AG04450 (cell line): ENCODE measurements at regions not wholly inside any gene's neighbourhood (a gene's known extent, or its start where the extent isn't known, plus 50 kb on each side); places are given as distances from the start of the nearest gene placed in this dataset.

Experiments used
- CTCF ChIA-PET: fragments of 300-600, 350-600 bp; formaldehyde crosslinking; extraction: SDS; loops from one replicate; lab custom pipeline; 2022; ENCODE audit warnings: antibody characterized with exemption, inconsistent platforms; lab: Charles Lee
- POLR2A ChIA-PET: fragments of 350-600 bp; formaldehyde crosslinking; extraction: SDS; loops from one replicate; lab custom pipeline; 2021; ENCODE audit warnings: antibody characterized with exemption, inconsistent platforms; lab: Yijun Ruan, JAX
- DNase-seq: peaks from one replicate; pipeline ENCODE4 v3.0.0-alpha.2; 2011; ENCODE audit warnings: low read depth, low spot score
- H3K27ac ChIP-seq: one replicate; pipeline ENCODE4 v1.5.1; 2012; ENCODE audit warnings: low read depth, low read length, control low read depth
- H3K27me3 ChIP-seq: one replicate; pipeline ENCODE4 v1.6.0; 2012; ENCODE audit warnings: low read length; ENCODE audit not compliant: control insufficient read depth, insufficient read depth
- H3K4me3 ChIP-seq: 2 replicates; pipeline ENCODE4 v1.5.1; 2011; ENCODE audit warnings: mild to moderate bottlenecking, low read depth, low read length, control low read depth
- H3K9me3 ChIP-seq: 2 replicates; pipeline ENCODE4 v1.5.1; 2012; ENCODE audit warnings: low read length; ENCODE audit not compliant: control insufficient read depth, insufficient read depth
- CTCF ChIP-seq: IDR thresholded peaks from 2 replicates; pipeline ENCODE4 v1.5.1; 2011; ENCODE audit warnings: low read depth, low read length, control low read depth, inconsistent platforms

- no peak overlapping the region for H3K4me3 ChIP-seq
- peaks cover 7% of the 10 kb centered on the region for H3K9me3 ChIP-seq
- no peak overlapping the region for H3K27ac ChIP-seq
- DNase-seq: no peak
- CTCF ChIA-PET: interaction anchor here (1.1 to 1.6 kb wide), 3 partner anchors 120 to 467 kb away, joined by 4 to 7 read pairs (median 5); no protein-coding TSS in a partner anchor
- no peaks in the 10 kb centered on the region for H3K27me3 ChIP-seq
- POLR2A ChIA-PET: no interaction called here
- no peak for TF ChIP-seq CTCF
These were observed 57.3 kb upstream of the TMEM72 start for GRCh38 chr10:44853796-44854195.

- no peak overlapping the region for H3K27ac ChIP-seq
- H3K4me3 ChIP-seq: no peak overlapping the region
- POLR2A ChIA-PET: no interaction called here
- CTCF ChIA-PET: no interaction called here
- H3K9me3 ChIP-seq: no peaks in the 10 kb centered on the region; the same call in none of the 2 replicates
- TF ChIP-seq CTCF: no peak
- DNase-seq: no peak
- no peaks in the 10 kb centered on the region for H3K27me3 ChIP-seq
These were observed 56.3 kb upstream of the TMEM72 start for GRCh38 chr10:44854693-44855350.

GRCh38 chr10:44856696-44857095 is 54.4 kb upstream of the TMEM72 start:
- POLR2A ChIA-PET: no interaction called here
- CTCF ChIA-PET: interaction anchor here (0.8 to 3.1 kb wide), 7 partner anchors 8 to 469 kb away, joined by 3 to 24 read pairs (median 6); no protein-coding TSS in a partner anchor
- Histone ChIP-seq H3K4me3 (no peak overlapping the region), H3K27me3 (no peaks in the 10 kb centered on the region), H3K9me3 (no peaks in the 10 kb centered on the region; the same call in none of the 2 replicates), H3K27ac (no peak overlapping the region)
- no peak for DNase-seq
- TF ChIP-seq CTCF: no peak

GRCh38 chr10:44857363-44858016 is 53.6 kb upstream of the TMEM72 start:
- Histone ChIP-seq H3K4me3 (no peak overlapping the region), H3K9me3 (no peaks in the 10 kb centered on the region; the same call in 1 of the 2 replicates), H3K27me3 (no peaks in the 10 kb centered on the region), H3K27ac (no peak overlapping the region)
- peak; percentile 54 for DNase-seq
- POLR2A ChIA-PET: interaction anchor here (0.7 to 0.8 kb wide), 2 partner anchors 53 to 250 kb away, joined by 3 to 4 read pairs; no protein-coding TSS in a partner anchor
- peak; percentile 100 for TF ChIP-seq CTCF
- CTCF ChIA-PET: interaction anchor here (0.6 to 3.1 kb wide), 29 partner anchors 10 to 1187 kb away, joined by 3 to 24 read pairs (median 4); no protein-coding TSS in a partner anchor

- ChIA-PET POLR2A (interaction anchor here (0.7 to 0.8 kb wide), 2 partner anchors 53 to 251 kb away, joined by 3 to 4 read pairs; no protein-coding TSS in a partner anchor), CTCF (interaction anchor here (0.5 to 3.1 kb wide), 41 partner anchors 9 to 1187 kb away, joined by 3 to 24 read pairs (median 4); no protein-coding TSS in a partner anchor)
- H3K27me3 ChIP-seq: no peaks in the 10 kb centered on the region
- no peak for DNase-seq
- no peak for TF ChIP-seq CTCF
- no peaks in the 10 kb centered on the region; the same call in 1 of the 2 replicates for H3K9me3 ChIP-seq
- no peak overlapping the region for H3K4me3 ChIP-seq
- no peak overlapping the region for H3K27ac ChIP-seq
These were observed 53.1 kb upstream of the TMEM72 start for GRCh38 chr10:44858017-44858371.
